GM12891 (cell line): ENCODE measurements at regions not wholly inside any gene's neighbourhood (a gene's known extent, or its start where the extent isn't known, plus 50 kb on each side); places are given as distances from the start of the nearest gene placed in this dataset.

ENCODE experiments used
- DNase-seq: peaks from one replicate; pipeline ENCODE4 v3.0.0; 2011; ENCODE audit warnings: low spot score; ENCODE audit not compliant: insufficient read length
- FAIRE-seq: peaks from 2 replicates; lab custom pipeline; 2011; peaks lifted over from hg19 to GRCh38; lab: Jason Lieb, UNC
- PAX5 ChIP-seq: IDR thresholded peaks from 2 replicates; pipeline ENCODE4 v1.6.1; 2011; ENCODE audit warnings: low read length, moderate library complexity, mild to moderate bottlenecking; ENCODE audit not compliant: insufficient read depth, severe bottlenecking
- POLR2A ChIP-seq: IDR thresholded peaks from 2 replicates; pipeline ENCODE4 v1.6.1; 2011; ENCODE audit warnings: low read depth, low read length, control low read depth
- POLR2AphosphoS5 ChIP-seq: IDR thresholded peaks from 2 replicates; pipeline ENCODE4 v1.6.1; 2011; ENCODE audit warnings: low read depth, low read length, control low read depth
- POU2F2 ChIP-seq: IDR thresholded peaks from 2 replicates; pipeline ENCODE4 v1.6.1; 2011; ENCODE audit warnings: low read depth, mild to moderate bottlenecking, control low read depth, low read length, moderate library complexity
- SPI1 ChIP-seq: IDR thresholded peaks from 2 replicates; pipeline ENCODE4 v1.6.1; 2011; ENCODE audit warnings: low read depth, low read length, control low read depth
- TAF1 ChIP-seq: IDR thresholded peaks from 2 replicates; pipeline ENCODE4 v1.6.1; 2011; ENCODE audit warnings: low read depth, low read length, control low read depth

DNA sequence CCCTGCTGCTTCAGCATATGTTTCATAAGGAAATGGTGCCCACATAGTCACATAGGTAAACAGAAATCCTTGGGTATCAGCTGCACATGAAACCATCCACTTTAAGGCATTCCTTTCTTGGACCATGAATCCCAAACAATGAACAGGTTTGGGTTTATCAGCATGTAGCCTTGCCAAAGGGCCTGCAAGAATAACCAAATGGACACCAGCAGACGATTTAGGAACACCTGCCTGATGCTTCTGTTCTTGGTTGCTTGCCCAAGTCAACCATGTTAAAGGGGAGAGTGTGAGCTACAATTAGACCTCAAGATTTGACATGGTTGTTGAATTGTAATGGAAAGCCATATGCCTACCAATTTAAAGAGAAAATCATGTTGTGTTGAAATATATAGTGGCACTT, 1342.7 kb upstream of the PIK3C3 start:
- DNase-seq (no peak), FAIRE-seq (no peak)
- TF ChIP-seq POU2F2: no peak
- TF ChIP-seq POLR2A: no peak
- no peak for TF ChIP-seq PAX5
- TF ChIP-seq SPI1: no peak
- no peak for TF ChIP-seq TAF1
- no peak for TF ChIP-seq POLR2AphosphoS5

DNA sequence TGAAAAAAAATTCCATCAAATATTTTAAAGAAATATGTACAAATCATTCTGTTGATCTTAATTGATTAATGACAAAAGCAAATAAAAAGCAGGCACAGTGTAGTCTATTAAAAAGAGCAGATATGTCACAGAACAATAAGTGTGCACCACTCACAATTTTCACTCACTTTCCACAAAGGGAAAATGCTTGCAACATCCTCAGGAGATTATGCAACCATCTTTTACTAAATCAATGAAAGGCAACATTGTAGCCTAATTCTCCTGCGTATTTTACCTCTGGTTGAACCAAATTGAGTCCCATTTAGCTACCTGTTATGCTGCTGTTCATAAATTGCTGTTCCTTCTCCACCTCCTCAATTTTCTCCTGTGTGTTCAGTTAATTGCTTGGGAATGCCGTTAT, 1346.8 kb upstream of the PIK3C3 start:
- FAIRE-seq: no peak
- TF ChIP-seq TAF1: no peak
- TF ChIP-seq SPI1: no peak
- TF ChIP-seq PAX5: no peak
- TF ChIP-seq POLR2A: no peak
- no peak for TF ChIP-seq POLR2AphosphoS5
- TF ChIP-seq POU2F2: no peak
- no peak for DNase-seq

DNA sequence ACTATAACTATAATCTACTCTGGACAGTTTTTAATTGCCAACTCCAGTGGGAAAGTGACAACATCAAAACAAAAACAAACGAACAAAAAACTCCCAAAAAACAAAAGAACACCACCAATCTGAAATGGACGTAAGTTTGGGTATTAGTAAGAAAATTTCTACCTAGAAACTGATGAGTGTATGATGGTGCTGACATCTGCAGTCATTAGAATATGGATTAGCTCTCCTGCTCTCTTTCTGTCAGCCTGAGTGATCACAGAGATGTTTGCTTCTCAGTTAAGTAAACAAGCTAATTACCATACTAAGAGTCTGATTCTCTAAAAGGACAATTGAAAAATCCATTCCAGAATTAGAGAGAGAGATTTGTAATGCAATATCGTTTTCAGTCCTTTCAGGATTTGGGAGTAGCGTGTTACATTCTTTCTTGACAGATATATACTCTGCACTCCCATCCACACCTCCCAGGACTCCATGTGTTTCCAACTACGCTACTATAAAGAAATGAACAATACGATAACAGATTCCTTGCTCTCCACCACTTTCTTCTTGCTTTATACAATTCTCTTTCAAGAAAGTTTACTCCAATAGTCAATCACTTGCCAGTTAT, 1347.4 kb upstream of the PIK3C3 start:
- no peak for TF ChIP-seq PAX5
- FAIRE-seq (no peak), DNase-seq (no peak)

DNA sequence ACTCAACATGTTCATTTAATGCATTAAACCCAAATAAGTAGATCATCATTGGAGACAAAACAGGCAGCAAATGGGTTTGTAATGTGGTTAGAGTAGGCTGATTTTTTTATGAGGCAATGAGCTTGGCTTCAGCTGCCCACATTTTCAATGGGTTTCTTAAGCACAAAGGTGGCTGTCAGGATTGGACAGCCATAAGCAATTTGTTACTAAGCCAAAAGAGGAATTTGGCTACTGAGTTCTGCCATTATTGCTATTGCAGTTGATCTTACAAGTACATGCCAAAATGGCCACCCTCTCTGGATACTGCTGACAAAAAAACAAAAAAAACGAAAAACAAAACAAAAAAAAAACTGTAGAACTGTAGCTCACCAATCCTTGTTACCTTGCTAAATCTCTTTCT, 1348.0 kb upstream of the PIK3C3 start:
- FAIRE-seq: no peak
- TF ChIP-seq POLR2A (no peak), PAX5 (no peak), POU2F2 (no peak), SPI1 (no peak), POLR2AphosphoS5 (no peak), TAF1 (no peak)
- DNase-seq: no peak

DNA sequence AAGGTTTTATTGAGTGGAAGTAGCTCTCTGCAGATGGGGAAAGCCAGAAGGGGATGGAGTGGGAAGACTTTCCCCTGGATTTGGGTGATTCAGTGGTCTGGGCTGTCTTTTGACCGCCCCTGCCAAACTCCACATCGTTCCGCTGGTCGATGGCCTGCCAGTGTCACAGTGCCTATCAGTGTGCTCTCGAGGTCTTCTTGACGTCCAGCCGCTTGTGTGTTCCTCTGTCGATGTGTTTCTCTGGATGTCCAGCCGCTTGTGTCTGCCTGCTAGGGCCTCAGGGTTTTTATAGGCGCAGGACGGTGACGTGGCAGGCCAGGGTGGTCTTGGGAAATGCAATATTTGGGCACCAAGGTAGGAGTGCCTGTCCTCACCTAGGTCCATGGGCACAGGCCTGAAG, 1371.4 kb upstream of the PIK3C3 start:
- no peak for FAIRE-seq
- DNase-seq: no peak
- TF ChIP-seq POLR2A (no peak), POU2F2 (no peak), POLR2AphosphoS5 (no peak), PAX5 (no peak)

DNA sequence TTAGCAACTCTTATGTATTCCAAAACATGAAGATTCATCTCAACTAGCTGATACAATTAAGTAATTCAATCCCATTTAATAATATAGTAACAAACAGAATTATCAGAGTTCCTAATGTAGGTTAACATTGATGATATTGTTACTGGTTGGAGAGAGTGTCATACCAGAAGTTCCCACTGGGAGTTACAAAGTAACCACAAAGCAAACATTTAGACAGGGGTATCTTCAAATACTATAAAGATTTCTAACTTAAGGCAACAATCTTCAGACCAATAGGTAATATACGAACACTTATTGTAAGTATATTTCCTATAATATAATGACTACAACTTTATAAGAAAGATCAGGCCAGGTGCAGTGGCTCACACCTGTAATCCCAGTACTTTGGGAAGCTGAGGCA, 1372.9 kb upstream of the PIK3C3 start:
- no peak for TF ChIP-seq POLR2A
- no peak for TF ChIP-seq POLR2AphosphoS5
- no peak for TF ChIP-seq TAF1
- no peak for TF ChIP-seq PAX5
- no peak for TF ChIP-seq POU2F2
- no peak for TF ChIP-seq SPI1
- FAIRE-seq (no peak), DNase-seq (no peak)

DNA sequence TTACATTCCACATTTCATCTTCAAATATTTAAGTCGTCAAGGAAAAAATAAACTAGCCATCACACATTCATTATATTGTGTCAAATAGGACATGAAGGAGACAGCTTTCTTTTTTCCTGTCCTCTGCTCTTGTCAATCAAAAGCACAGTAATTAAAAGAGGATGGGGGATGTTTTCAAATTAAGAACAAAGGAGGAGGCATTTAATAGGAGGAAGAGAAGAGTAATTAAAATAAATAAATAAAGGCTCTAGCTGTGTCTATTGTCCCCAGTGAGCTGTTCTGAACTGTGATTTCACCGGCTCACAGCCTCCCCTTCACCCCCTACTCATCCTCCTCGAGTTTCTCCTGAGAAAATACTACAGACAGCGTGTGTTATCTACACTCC, 1377.1 kb upstream of the PIK3C3 start:
- DNase-seq (no peak), FAIRE-seq (no peak)
- TF ChIP-seq POLR2AphosphoS5 (no peak), POU2F2 (no peak), SPI1 (no peak), PAX5 (no peak), TAF1 (no peak), POLR2A (no peak)

DNA sequence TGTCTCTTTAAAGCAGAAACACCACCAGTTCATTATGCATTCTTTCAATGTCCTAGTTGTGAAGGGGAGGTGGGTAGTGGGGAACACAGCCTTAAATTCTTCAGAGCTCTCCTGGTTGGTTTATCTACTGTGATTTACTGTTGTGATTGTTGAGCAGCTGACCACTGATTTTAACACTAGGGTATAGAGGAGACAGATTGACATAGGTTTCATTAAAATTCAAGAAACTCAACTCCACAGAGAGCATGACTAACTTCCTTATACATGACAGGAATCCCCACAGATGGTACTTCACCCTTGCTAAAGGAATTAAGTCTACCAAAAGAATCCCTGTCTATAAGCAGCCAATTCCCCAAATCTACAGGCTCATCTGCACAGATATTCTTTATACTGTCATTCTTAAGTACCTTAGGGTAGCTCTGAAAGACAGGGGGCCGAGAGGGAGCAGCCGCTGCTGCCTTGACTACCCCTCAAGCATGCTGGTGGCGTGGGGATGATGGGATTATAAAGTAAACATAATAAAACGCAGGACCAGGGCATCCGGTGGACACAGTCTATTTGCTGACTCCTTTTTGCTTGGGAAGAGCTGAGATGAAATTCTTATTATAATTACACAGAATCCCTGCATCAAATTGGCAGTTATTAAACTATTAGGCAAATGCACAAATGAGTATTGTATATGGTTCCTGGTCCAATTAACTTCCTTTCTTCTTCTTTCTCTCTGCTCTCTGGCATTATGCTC, 1377.6 kb upstream of the PIK3C3 start:
- TF ChIP-seq PAX5 (no peak), TAF1 (no peak), POLR2A (no peak), POLR2AphosphoS5 (no peak)
- DNase-seq: no peak
- FAIRE-seq: no peak

DNA sequence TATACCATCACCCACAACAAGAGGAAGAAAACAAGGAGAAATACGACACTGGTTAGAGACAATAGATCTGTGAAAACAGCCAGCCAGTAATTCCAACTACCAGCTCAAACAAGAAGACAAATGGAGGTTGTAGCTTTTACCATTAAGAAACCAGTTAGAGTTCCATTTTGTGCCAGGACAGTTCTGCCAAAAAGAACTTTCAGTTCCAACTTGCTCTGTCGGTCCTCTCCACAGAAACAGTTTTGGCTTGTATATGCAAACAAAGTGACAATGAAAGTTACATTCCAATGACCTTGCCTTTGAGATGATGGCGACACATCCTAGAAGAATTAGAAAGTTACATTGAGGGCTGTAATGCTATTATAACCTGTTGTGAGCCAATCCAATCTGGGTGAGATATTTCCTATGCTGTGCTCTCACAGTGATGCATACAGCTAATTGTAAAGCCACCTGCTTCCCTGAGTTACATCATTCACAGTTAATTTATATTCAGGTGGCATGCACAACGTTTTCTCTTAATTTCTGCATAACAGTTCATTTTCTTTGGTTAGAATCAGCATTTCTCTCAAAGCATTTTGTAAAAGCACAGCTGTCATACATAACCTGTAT, 1378.4 kb upstream of the PIK3C3 start:
- FAIRE-seq (no peak), DNase-seq (no peak)
- no peak for TF ChIP-seq SPI1
- TF ChIP-seq POLR2AphosphoS5: no peak
- no peak for TF ChIP-seq PAX5
- TF ChIP-seq POU2F2: no peak
- TF ChIP-seq POLR2A: no peak
- TF ChIP-seq TAF1: no peak

DNA sequence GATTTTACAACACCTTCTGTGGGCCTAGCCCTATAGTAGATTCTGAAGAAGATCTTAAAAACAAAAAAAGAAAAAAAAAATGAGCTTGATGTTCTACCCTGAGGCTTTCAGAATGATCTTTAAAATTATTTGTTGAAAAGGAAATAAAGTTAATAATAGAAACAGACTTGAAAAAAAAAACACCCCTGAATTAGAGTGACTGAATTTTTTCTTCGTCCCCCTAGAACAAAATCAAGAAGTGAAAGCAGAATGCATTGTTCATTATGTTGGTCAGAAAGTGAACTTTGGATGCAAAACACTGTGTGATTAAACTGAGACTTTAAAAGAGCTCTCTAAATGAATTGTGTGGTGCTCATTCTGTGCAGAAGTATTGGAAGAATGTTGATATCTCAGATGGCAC, 1384.4 kb upstream of the PIK3C3 start:
- FAIRE-seq (no peak), DNase-seq (no peak)
- TF ChIP-seq POU2F2 (no peak), POLR2AphosphoS5 (no peak), TAF1 (no peak), SPI1 (peak; percentile 51), POLR2A (no peak), PAX5 (no peak)

DNA sequence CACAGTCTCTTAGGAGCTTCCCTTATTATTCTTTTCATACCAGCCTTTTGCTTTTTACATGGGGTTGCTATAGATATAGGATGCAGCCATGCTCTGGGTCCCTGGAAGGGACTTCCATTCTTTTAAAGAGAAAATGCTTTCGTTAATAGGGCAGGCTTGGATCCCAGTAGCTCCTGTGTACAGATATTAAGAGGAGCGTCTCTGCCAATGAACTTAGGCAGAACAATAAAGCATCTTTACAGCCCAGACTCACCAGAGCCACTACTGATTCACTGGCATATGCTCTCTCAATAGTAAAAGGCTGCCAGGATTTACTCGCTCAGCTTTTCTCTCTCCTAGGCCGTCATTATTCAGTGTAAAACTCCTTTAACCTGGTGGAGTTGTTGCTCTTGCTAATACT, 1385.4 kb upstream of the PIK3C3 start:
- TF ChIP-seq TAF1 (no peak), POLR2AphosphoS5 (no peak), SPI1 (no peak), POU2F2 (no peak), POLR2A (no peak), PAX5 (no peak)
- DNase-seq: no peak
- FAIRE-seq: no peak
